ENCODE measurements at regions not wholly inside any gene's neighbourhood (a gene's known extent, or its start where the extent isn't known, plus 50 kb on each side); places are given as distances from the start of the nearest gene placed in this dataset.

DNA sequence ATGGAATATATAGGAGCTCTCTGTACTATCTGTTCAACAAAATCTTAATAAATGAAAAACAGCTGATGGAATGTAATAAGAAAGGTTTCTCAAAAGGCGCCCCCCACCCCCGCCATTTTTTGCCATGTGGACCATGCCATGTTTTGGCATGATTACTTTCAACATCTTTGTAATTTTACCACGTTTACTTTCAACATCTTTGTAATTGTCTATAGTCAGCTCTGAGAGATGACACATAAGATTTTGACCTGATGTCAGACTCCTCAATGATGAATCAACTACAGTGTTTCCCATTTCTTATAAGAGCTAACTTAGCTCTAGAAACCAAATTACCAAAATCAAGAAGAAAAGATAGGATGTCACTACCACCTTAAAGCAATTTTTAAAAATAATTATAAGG lies 144.9 kb upstream of the AHR start:
- Histone ChIP-seq H3K9me3 (no peaks in the 10 kb centered on the region), H3K27me3 (no peaks in the 10 kb centered on the region), H3K4me1 (ENCODE audit: insufficient read depth) (no peaks in the 10 kb centered on the region), H3K27ac (no peak overlapping the region), H3K36me3 (no peaks in the 10 kb centered on the region), H3K4me3 (no peak overlapping the region)
- TF ChIP-seq POLR2A (IDR thresholded peaks at IDR 0.05), result no peak
- WGBS, 3 donors, result 87 to 89% (median 88%) methylated on average over 3 of the region's 3 CpGs
- intact Hi-C loops (cut with DNase I), result no loop called here
- no peak for DNase-seq

DNA sequence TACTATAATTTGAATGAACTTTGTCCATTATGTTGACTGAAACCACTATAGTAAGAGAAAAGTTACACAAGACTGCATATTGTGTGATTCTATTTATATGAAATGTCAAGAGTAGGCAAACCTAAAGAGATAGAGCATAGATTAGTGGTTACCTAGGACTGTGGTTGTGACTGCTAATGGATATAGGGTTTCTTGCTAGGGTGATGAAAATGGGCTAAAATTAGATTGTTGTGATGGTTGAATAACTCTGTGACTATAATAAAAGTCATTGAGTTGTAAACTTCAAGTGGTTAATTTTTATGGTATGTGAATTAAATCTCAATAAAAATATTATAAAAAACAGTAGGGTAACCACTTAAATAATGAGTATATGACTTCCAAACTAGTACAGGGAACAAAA lies 142.9 kb upstream of the AHR start:
- Histone ChIP-seq H3K27ac (no peak overlapping the region), H3K36me3 (no peaks in the 10 kb centered on the region), H3K27me3 (no peaks in the 10 kb centered on the region), H3K4me3 (no peak overlapping the region), H3K9me3 (no peaks in the 10 kb centered on the region), H3K4me1 (ENCODE audit: insufficient read depth) (no peaks in the 10 kb centered on the region)
- intact Hi-C loops (cut with DNase I), result no loop called here
- no peak for TF ChIP-seq EP300 (IDR thresholded peaks at IDR 0.05)
- TF ChIP-seq, protein P1, sequence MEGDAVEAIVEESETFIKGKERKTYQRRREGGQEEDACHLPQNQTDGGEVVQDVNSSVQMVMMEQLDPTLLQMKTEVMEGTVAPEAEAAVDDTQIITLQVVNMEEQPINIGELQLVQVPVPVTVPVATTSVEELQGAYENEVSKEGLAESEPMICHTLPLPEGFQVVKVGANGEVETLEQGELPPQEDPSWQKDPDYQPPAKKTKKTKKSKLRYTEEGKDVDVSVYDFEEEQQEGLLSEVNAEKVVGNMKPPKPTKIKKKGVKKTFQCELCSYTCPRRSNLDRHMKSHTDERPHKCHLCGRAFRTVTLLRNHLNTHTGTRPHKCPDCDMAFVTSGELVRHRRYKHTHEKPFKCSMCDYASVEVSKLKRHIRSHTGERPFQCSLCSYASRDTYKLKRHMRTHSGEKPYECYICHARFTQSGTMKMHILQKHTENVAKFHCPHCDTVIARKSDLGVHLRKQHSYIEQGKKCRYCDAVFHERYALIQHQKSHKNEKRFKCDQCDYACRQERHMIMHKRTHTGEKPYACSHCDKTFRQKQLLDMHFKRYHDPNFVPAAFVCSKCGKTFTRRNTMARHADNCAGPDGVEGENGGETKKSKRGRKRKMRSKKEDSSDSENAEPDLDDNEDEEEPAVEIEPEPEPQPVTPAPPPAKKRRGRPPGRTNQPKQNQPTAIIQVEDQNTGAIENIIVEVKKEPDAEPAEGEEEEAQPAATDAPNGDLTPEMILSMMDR (IDR thresholded peaks at IDR 0.05), result no peak
- no peak for TF ChIP-seq POLR2A (IDR thresholded peaks at IDR 0.05)
- DNase-seq, result no peak

DNA sequence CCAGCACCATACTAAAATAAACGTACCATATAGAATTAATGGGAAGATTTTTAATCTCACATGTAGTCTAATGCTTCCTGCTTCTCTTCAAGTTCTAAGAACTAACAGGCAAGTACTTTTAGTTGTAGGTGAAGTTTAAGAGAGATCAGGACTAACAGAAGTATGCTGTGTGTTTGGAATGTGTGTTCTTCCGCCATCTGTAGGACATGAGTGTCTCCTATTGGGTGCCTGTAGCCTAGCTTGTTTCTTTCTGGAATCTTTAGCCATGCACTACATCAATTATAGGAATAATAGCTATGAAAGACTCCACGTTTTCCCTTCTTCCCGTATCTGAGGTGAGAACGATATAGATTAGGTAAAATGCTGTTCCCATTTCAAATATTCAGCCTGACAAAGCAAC lies 140.2 kb upstream of the AHR start:
- H3K27me3 ChIP-seq, result no peaks in the 10 kb centered on the region
- H3K36me3 ChIP-seq, result no peaks in the 10 kb centered on the region
- no peaks in the 10 kb centered on the region for H3K4me1 ChIP-seq (ENCODE audit: insufficient read depth)
- DNase-seq, result no peak
- no peak overlapping the region for H3K4me3 ChIP-seq
- H3K27ac ChIP-seq, result no peak overlapping the region
- no peak for TF ChIP-seq EP300 (IDR thresholded peaks at IDR 0.05)
- no peak for TF ChIP-seq POLR2A (IDR thresholded peaks at IDR 0.05)
- TF ChIP-seq, protein P1 (IDR thresholded peaks at IDR 0.05), result no peak
- intact Hi-C loops (cut with DNase I), result no loop called here
- H3K9me3 ChIP-seq, result no peaks in the 10 kb centered on the region
- WGBS, 3 donors, result 89 to 93% (median 92%) methylated on average over 5 of the region's 5 CpGs

DNA sequence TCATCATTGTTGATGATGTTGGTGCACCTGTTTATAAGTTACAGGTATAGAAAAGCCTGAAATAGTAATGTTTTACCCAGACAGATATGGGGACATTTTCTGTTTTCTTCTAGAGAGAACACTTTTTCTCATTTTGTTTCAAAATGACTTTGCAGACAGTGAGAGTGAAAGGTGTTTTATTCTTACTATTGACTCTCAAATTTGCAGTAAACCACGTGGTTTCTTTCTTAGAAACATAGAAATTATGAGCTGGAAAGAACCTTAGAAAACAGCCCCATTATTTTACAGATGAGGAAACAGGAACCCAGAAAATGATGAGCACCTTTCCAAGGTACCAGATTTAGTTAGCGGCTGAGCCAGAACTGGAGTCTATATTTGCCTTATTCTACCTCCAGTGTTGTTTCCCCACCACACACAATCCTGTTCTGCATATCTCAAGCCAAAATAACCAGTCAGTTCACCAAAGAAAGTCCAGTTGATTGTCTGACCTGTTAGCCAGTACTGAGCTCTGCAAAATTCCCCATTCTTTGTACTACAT lies 138.9 kb upstream of the AHR start:
- Histone ChIP-seq H3K9me3 (no peaks in the 10 kb centered on the region), H3K36me3 (no peaks in the 10 kb centered on the region), H3K27ac (no peak overlapping the region), H3K4me3 (no peak overlapping the region), H3K4me1 (ENCODE audit: insufficient read depth) (no peaks in the 10 kb centered on the region), H3K27me3 (no peaks in the 10 kb centered on the region)
- no peak for DNase-seq
- 78 to 88% (median 86%) methylated on average over 2 of the region's 2 CpGs for WGBS, 3 donors
- TF ChIP-seq, protein P1 (IDR thresholded peaks at IDR 0.05), result no peak
- TF ChIP-seq POLR2A (IDR thresholded peaks at IDR 0.05) (no peak), EP300 (IDR thresholded peaks at IDR 0.05) (no peak)
- intact Hi-C loops (cut with DNase I), result no loop called here

DNA sequence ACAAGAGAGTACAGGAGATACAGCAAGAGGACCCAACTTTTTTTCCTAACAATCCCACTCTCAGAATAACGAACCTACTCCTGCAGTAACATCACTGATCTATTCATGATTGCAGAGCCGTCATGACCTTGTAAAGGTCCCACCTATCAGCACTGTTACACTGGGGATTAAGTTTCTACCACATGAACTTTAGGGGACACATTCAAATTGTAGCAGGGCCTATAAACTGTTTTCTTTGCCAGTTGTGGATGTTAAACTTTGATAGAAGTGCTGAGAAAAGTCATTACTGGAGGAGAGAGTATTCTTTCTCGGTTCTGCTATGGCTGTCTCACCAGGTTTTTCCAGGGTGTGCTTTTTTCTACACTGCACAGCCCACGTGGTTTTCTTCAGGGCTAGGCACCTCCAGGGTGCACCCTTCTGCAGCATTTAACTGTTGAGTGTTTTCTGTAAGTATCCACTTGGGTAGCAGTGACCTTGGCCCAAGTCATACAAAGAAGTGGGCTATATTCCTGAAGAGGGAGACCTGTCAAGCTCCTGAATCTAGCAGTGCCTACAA lies 131.6 kb upstream of the AHR start:
- H3K36me3 ChIP-seq, result no peaks in the 10 kb centered on the region
- H3K9me3 ChIP-seq, result no peaks in the 10 kb centered on the region
- no peak for DNase-seq
- no peaks in the 10 kb centered on the region for H3K27me3 ChIP-seq
- no peaks in the 10 kb centered on the region for H3K4me1 ChIP-seq (ENCODE audit: insufficient read depth)
- WGBS, 3 donors, result 64 to 72% (median 70%) methylated on average over 4 of the region's 4 CpGs
- TF ChIP-seq, protein P1 (IDR thresholded peaks at IDR 0.05), result no peak
- TF ChIP-seq EP300 (IDR thresholded peaks at IDR 0.05), result no peak
- TF ChIP-seq POLR2A (IDR thresholded peaks at IDR 0.05), result no peak
- intact Hi-C loops (cut with DNase I), result no loop called here
- H3K4me3 ChIP-seq, result no peak overlapping the region
- H3K27ac ChIP-seq, result no peak overlapping the region
